GM18508 (cell line): ENCODE measurements at regions not wholly inside any gene's neighbourhood (a gene's known extent, or its start where the extent isn't known, plus 50 kb on each side); places are given as distances from the start of the nearest gene placed in this dataset.
"Not testable (repeated sequence)": the region's sequence is repeated elsewhere in the genome, so short reads cannot be mapped to it uniquely, and the experiment has no call there.

ENCODE experiments used
- ATAC-seq: cut with Tn5 transposase; IDR thresholded peaks from one replicate; pipeline ENCODE4 v1.9.1; 2021; ENCODE audit warnings: moderate number of reproducible peaks; ENCODE audit not compliant: insufficient read depth, unreplicated experiment

DNA sequence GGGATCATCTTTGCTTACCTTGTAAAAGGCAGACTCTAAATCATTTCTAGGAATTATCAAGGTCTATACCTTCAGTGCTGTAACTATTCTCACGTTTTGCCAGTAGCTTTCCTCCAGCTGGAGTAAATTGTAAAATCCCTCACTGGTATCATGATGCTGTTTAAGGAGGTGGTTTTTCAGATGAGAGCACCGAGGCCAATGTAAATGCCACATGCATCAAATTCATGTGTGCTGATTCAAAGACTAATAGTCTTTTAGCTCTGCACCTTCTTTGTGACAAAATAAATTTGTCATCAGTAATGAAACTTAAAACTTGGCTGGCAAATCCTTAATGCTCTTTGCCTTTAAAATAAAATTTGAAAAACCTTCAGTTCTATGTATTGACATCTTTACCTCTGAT is 503.8 kb downstream of the SETD4 start:
- no peak for ATAC-seq

DNA sequence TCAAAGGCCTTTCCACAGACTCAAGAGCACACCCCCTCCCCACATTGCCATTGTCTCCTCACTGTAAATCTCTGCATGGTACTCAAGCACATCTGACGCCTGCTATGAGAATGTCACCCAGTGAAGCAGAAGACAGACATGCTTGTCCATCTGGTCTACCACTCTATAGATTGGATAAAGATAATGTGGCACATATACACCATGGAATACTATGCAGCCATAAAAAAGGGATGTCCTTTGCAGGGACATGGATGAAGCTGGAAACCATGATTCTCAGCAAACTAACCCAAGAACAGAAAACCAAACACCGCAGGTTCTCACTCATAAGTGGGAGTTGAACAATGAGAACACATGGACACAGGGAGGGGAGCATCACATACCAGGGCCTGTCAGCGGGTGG is 503.4 kb upstream of the RUNX1 start:
- not testable (repeated sequence) for ATAC-seq

DNA sequence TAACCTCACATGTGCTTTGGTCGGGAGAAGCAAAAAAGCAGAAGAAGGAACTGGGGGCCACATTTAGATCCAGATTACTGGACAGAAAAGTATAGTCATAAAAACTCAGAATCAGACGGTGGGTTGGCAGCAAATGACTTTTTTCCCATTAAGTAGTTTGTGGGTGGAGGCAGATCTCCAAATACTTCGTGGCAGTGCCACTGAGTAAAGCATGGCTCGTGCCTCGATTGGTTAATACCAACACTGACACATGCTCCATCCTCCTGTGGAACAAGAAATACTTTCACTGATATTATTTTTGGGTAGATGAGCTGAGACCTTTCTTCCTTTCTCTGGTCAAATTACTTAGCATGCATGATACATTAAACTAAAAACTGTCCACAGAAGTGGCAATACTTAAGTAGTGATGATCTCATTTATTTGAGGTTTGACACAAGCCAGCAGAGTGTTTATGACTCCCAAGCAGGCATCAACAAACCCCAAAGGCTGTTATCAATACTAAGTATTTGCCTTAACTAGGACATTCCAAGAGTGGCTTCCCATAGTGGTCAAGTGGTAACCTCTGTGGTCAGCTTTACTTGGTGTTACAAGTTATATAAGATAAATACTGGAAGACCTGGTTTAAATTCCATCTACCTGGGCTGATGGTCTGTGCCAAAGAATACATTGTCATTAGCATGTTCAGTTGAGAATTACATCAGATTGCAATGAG is 500.0 kb upstream of the RUNX1 start:
- no peak for ATAC-seq

DNA sequence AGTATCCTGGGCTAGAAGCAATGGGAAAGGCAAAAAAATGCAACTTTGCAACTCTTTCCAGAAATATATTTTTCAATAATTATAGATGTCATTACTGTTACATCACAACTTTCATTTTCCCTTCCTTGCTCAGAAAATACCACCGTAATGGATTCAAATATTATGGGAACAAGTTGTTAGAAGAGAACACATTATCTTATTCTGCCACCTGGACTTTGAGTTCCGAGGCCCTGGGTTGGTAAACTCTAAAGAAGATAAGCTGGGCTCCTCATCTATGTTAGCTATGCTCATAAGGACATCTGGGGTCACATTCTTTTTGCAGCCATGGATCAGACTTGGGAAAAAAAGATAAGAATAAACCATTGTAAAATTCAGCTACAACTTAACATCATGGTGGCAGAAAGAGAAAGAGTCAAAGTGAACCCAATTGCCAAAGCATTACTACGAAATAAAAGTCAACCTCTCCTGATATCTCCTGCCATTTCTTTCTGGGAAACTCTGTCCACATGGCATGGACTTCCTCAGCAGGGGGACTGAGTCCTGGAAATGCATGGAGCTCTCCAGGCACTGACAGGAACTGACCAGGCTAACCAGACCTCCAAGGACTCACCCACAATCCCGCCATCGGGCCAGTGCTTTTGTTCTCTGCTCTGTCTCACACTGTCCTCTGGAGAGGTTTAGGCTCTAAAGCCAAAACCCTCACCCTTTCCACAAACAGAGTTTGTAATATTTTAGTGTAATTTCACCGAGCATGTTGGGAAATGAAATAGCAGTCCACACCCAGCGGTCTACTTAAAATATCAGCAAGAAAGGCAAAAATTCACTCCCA is 499.1 kb upstream of the RUNX1 start:
- no peak for ATAC-seq

- ATAC-seq, result no peak
These were observed 494.6 kb upstream of the RUNX1 start for GRCh38 chr21:35543746-35544145.

GRCh38 chr21:35540950-35541638 is 492.0 kb upstream of the RUNX1 start:
- no peak for ATAC-seq

DNA sequence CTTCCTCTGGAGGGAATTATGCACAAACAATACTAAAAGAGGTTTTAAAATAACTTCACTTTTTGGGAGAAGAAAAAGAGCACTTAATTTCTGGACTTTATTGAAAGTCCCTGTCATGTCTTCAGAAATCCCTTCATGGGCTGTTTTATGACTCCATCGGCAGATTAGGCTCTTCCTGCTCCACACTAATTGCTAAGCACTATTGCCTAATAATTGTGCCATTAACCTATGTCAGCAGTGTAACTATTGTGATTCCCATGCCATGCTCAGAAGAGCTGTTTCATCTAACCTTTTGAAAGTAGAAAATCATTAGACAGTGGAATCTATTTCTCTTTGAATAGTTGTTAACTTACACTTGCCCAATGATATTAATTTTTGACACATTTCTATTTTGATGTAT is 489.3 kb upstream of the RUNX1 start:
- ATAC-seq, result no peak

GRCh38 chr21:35537604-35538003 is 488.5 kb upstream of the RUNX1 start:
- no peak for ATAC-seq

GRCh38 chr21:35533893-35534292 is 484.8 kb upstream of the RUNX1 start:
- ATAC-seq, result no peak

- no peak for ATAC-seq
These were observed 481.7 kb upstream of the RUNX1 start for GRCh38 chr21:35530766-35531165.

- ATAC-seq, result no peak
These were observed 480.2 kb upstream of the RUNX1 start for GRCh38 chr21:35529171-35529863.

- no peak for ATAC-seq
These were observed 479.3 kb upstream of the RUNX1 start for GRCh38 chr21:35528116-35529042.

DNA sequence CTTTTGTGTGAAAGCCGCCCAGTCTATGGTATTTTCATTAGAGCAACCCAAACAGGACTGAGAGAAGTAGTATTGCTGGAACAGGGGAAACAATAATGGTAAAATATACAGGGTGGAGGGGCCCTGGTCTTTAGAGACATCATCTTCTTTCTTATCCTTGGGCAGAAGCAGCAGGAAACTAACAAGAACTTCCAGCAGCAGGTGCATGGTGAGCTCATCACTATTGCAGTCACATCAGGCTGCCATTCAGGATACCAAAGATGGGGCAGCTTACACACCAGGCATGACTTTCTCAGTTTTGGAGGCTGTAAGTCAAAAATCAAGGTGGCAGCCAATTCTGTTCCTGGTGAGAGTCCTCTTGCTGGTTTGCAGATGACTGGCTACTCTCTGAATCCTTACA is 478.3 kb upstream of the RUNX1 start:
- no peak for ATAC-seq

- no peak for ATAC-seq
These were observed 476.3 kb upstream of the RUNX1 start for GRCh38 chr21:35525443-35525842.

DNA sequence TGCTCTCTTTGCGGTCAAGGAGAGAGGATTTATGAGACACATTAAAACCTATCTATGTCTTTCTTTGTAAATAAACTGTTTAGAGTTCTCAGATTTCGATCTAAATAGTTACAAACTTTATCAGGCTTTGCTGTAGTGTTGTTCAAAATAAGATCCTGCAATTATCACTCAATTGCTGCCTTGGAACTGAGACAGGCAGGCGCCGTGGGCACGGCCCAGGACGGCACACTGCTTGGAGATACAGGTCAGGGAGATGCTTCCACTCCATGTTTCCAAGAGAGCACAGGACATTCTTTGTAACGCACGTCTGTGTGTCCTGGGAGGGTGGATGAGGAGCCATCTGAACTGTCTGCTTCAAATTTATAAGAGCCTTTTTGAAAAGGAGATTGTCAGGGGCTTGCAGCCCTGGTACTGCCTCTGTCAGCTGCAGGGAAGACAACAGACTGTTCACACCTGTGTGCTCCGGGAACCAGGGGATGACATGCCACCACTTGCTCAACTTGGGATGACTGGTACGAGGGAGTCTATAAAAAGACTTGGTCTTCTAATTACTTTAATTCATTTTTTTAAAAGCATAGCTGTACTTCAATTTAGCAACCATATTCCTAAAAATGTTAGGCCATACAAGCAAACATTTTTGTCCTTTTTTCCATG is 472.9 kb upstream of the RUNX1 start:
- ATAC-seq, result no peak

DNA sequence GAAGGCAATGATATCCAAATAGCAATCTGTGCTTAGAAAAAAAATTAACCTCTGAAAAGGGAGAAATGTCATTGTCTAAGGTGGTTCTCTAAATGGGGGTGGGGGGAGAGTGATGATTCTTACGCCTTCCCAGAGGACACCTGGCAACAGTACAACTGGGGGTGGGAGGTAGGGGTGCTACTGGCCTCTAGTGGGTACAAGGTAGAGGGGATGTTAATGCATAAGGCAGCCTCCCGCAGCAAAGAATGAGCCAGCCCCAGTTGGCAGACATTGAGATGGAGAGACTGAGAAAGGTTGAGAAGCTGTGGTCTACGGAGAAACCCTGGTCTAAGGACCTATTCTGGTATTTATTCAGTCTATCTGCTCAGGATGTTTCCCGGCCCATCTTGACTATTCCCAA is 472.2 kb upstream of the RUNX1 start:
- ATAC-seq, result no peak

DNA sequence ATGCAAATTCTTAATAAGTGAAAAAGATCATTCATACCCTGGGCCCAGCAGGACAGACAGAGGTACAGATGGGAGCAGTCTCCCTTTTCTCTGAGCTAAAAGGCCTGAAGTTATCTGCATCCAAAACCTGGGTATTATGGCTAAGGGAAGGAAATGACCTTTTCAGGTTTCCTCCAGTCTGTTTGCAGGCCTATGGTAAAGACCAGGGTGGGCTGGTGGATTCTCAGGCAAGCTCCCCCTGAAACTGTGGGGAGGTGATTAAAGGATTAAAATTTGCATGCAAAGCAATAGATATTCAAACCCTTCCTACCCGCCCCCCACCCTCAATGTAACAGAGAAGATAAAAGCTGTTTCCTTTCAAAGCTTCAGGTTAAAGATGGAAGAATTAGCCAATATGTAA is 471.8 kb upstream of the RUNX1 start:
- no peak for ATAC-seq

- ATAC-seq, result no peak
These were observed 471.2 kb upstream of the RUNX1 start for GRCh38 chr21:35520302-35520701.

DNA sequence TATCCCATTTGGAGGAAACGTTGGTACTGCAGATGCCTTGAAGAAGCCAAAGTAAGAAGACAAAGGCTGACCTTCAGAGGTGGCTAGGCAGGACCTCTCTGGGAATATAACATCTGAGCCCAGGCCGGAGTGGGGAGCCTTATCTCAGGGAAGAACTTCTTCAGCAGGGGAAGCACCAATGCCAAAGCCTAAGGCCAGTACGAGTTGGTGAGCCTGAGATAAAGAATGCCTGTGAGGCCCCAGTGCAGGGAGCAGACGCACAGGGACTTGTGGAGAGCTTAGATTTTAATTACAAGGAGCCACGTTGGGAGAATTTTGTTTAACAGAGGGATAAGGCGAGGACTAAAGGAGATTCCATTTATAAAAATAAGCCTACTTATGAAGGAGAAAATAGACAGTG is 468.8 kb upstream of the RUNX1 start:
- ATAC-seq, result no peak
